ENCODE measurements at regions not wholly inside any gene's neighbourhood (a gene's known extent, or its start where the extent isn't known, plus 50 kb on each side); places are given as distances from the start of the nearest gene placed in this dataset.

- TF ChIP-seq USF1 (IDR thresholded peaks at IDR 0.05; ENCODE audit: borderline replicate concordance, low read depth) (no peak), RAD21 (IDR thresholded peaks at IDR 0.05; ENCODE audit: low read length) (no peak), RXRA (IDR thresholded peaks at IDR 0.05; ENCODE audit: borderline replicate concordance, low read depth) (no peak), FOXJ3 (CRISPR knock-in tag; IDR thresholded peaks at IDR 0.05) (no peak), ELF1 (IDR thresholded peaks at IDR 0.05) (no peak), JUND (IDR thresholded peaks at IDR 0.05) (no peak), TEAD4 (IDR thresholded peaks at IDR 0.05; ENCODE audit: borderline replicate concordance, insufficient read depth) (no peak), RCOR1 (IDR thresholded peaks at IDR 0.05; ENCODE audit: low read length) (no peak), CHD2 (IDR thresholded peaks at IDR 0.05; ENCODE audit: low read length, partially characterized antibody) (no peak), NFIC (IDR thresholded peaks at IDR 0.05; ENCODE audit: borderline replicate concordance) (no peak)
Observed at GRCh38 chr12:115094163-115094816, 410.3 kb upstream of the TBX3 start (continued).

- Histone ChIP-seq H3K27me3 (ENCODE audit: insufficient read depth) (no peaks in the 10 kb centered on the region), H3K4me1 (ENCODE audit: control insufficient read depth in 1 of 2, insufficient read depth in 2 of 2, low read depth in 1 of 2, low read length in 1 of 2) (peaks cover 0 to 5% of the 10 kb centered on the region in 2 experiments; a peak in 1 of 4 replicates), H3K9me3 (no peaks in the 10 kb centered on the region), H3K9ac (no peak overlapping the region), H3K4me3 (ENCODE audit: low read depth in 2 of 2, low read length in 1 of 2) (no peak overlapping the region), H2AFZ (ENCODE audit: low read depth) (no peak overlapping the region), H3K4me2 (no peak overlapping the region), H3K27ac (ENCODE audit: low read depth in 2 of 2, low read length in 1 of 2) (no peak overlapping the region), H3K79me2 (ENCODE audit: insufficient read depth) (no peaks in the 10 kb centered on the region), H3F3A (replicated peaks; ENCODE audit: insufficient read depth) (no peaks in the 10 kb centered on the region), H3K9me2 (no peaks in the 10 kb centered on the region), H3K36me3 (replicated peaks in 1 of 2; ENCODE audit: control insufficient read depth in 1 of 2, insufficient read depth in 2 of 2, low read length in 1 of 2) (no peaks in the 10 kb centered on the region), H4K20me1 (ENCODE audit: insufficient read depth) (no peaks in the 10 kb centered on the region)
- ChIA-PET CTCF (no interaction called here), POLR2A (no interaction called here)
- no peak for DNase-seq
- 100% methylated on average over 1 of the region's 1 CpG for WGBS (ENCODE audit: low lambda C conversion rate)
- TF ChIP-seq GATA2 (CRISPR knock-in tag; IDR thresholded peaks at IDR 0.05) (no peak), PBX3 (IDR thresholded peaks at IDR 0.05) (no peak), CTCF (IDR thresholded peaks at IDR 0.05) (no peak), MAX (IDR thresholded peaks at IDR 0.05; ENCODE audit: low read depth) (no peak), RCOR1 (IDR thresholded peaks at IDR 0.05; ENCODE audit: low read length) (no peak)
Observed at GRCh38 chr12:115093261-115093660, 409.3 kb upstream of the TBX3 start.

Measured in SK-N-SH (cell line).